BLaER1 treated with 17β-estradiol and CSF1 and Interleukin-3, amounts not matched to agents 10 nM and 100 nM (cell line): ENCODE measurements at regions not wholly inside any gene's neighbourhood (a gene's known extent, or its start where the extent isn't known, plus 50 kb on each side); places are given as distances from the start of the nearest gene placed in this dataset.

Source experiments
- H3K27ac ChIP-seq, 11 experiments: shearing (Covaris generic); formaldehyde crosslinking; 2 replicates each; pipeline ENCODE4 v1.8.1; 2022
- H3K27me3 ChIP-seq, 11 experiments: shearing (Covaris generic); formaldehyde crosslinking; 2 replicates each; pipeline ENCODE4 v1.8.1; 2022
- H3K36me3 ChIP-seq, 11 experiments: shearing (Covaris generic); formaldehyde crosslinking; 2 replicates each; pipeline ENCODE4 v1.8.1; 2022
- H3K4me1 ChIP-seq, 10 experiments: shearing (Covaris generic); formaldehyde crosslinking; 2 replicates each; pipeline ENCODE4 v1.8.1; 2022
- H3K4me2 ChIP-seq, 11 experiments: shearing (Covaris generic); formaldehyde crosslinking; 2 replicates each; pipeline ENCODE4 v1.8.1; 2022
- H3K4me3 ChIP-seq, 10 experiments: shearing (Covaris generic); formaldehyde crosslinking; 2 replicates each; pipeline ENCODE4 v1.8.1; 2022
- H3K9ac ChIP-seq, 11 experiments: shearing (Covaris generic); formaldehyde crosslinking; 2 replicates each; pipeline ENCODE4 v1.8.1; 2022
- H3K9me3 ChIP-seq, 11 experiments: shearing (Covaris generic); formaldehyde crosslinking; replicated peaks in 1 of 11; 2 replicates each; pipeline ENCODE4 v1.8.1; 2022
- H4K20me1 ChIP-seq, 11 experiments: shearing (Covaris generic); formaldehyde crosslinking; 2 replicates each; pipeline ENCODE4 v1.8.1; 2022
- Cebpa-rat ChIP-seq, 11 experiments: shearing (Covaris generic); IDR thresholded peaks; 2 replicates each; pipeline ENCODE4 v1.8.1; 2022

GRCh38 chr4:173857828-173858227 is 327.8 kb upstream of the HAND2 start:
- H3K27me3 ChIP-seq, result no peaks in the 10 kb centered on the region
- H3K4me2 ChIP-seq, result no peak overlapping the region
- H3K36me3 ChIP-seq, result no peaks in the 10 kb centered on the region
- H3K4me3 ChIP-seq, result no peak overlapping the region
- H3K4me1 ChIP-seq, result peaks cover 7 to 16% (median 11%) of the 10 kb centered on the region in 10 experiments; a peak in 19 of 20 replicates
- no peak overlapping the region for H3K9ac ChIP-seq
- H4K20me1 ChIP-seq, result no peaks in the 10 kb centered on the region
- H3K27ac ChIP-seq, result no peak overlapping the region
- TF ChIP-seq Cebpa-rat (IDR thresholded peaks at IDR 0.05), result no peak
- H3K9me3 ChIP-seq, result peaks cover 0 to 5% (median 0%) of the 10 kb centered on the region in 11 experiments; a peak in 5 of 22 replicates

- H3K4me3 ChIP-seq, result no peak overlapping the region
Measured at GRCh38 chr4:173855015-173855414, 325.0 kb upstream of the HAND2 start.

GRCh38 chr4:173852775-173853174 is 322.7 kb upstream of the HAND2 start:
- Histone ChIP-seq H3K4me2 (no peak overlapping the region), H3K9me3 (peaks cover 0 to 2% (median 0%) of the 10 kb centered on the region in 11 experiments; a peak in 5 of 22 replicates), H3K9ac (no peak overlapping the region), H3K27ac (no peak overlapping the region), H4K20me1 (no peaks in the 10 kb centered on the region), H3K36me3 (no peaks in the 10 kb centered on the region), H3K4me1 (no peaks in the 10 kb centered on the region), H3K27me3 (no peaks in the 10 kb centered on the region), H3K4me3 (no peak overlapping the region)
- no peak for TF ChIP-seq Cebpa-rat (IDR thresholded peaks at IDR 0.05)

More at GRCh38 chr4:173855015-173855414, 325.0 kb upstream of the HAND2 start:
- no peak overlapping the region for H3K9ac ChIP-seq
- TF ChIP-seq Cebpa-rat (IDR thresholded peaks at IDR 0.05), result no peak
- no peak overlapping the region for H3K4me2 ChIP-seq
- no peaks in the 10 kb centered on the region for H3K36me3 ChIP-seq
- peaks cover 7 to 16% (median 11%) of the 10 kb centered on the region in 10 experiments; a peak in 19 of 20 replicates for H3K4me1 ChIP-seq
- H3K27me3 ChIP-seq, result no peaks in the 10 kb centered on the region
- H3K9me3 ChIP-seq, result peaks cover 0 to 5% (median 0%) of the 10 kb centered on the region in 11 experiments; a peak in 5 of 22 replicates
- no peaks in the 10 kb centered on the region for H4K20me1 ChIP-seq
- no peak overlapping the region for H3K27ac ChIP-seq

GRCh38 chr4:173845580-173845979 is 315.6 kb upstream of the HAND2 start:
- H3K27me3 ChIP-seq, result no peaks in the 10 kb centered on the region
- no peak for TF ChIP-seq Cebpa-rat (IDR thresholded peaks at IDR 0.05)
- H3K9me3 ChIP-seq, result peaks cover 8 to 23% (median 15%) of the 10 kb centered on the region in 11 experiments; a peak in 19 of 22 replicates
- no peaks in the 10 kb centered on the region for H4K20me1 ChIP-seq
- no peaks in the 10 kb centered on the region for H3K36me3 ChIP-seq
- no peak overlapping the region for H3K27ac ChIP-seq
- H3K4me3 ChIP-seq, result no peak overlapping the region
- no peak overlapping the region for H3K4me2 ChIP-seq
- no peak overlapping the region for H3K9ac ChIP-seq
- no peaks in the 10 kb centered on the region for H3K4me1 ChIP-seq

- no peak overlapping the region for H3K9ac ChIP-seq
- no peak overlapping the region for H3K4me2 ChIP-seq
- no peaks in the 10 kb centered on the region for H3K27me3 ChIP-seq
- no peaks in the 10 kb centered on the region for H3K36me3 ChIP-seq
- H4K20me1 ChIP-seq, result no peaks in the 10 kb centered on the region
- H3K27ac ChIP-seq, result no peak overlapping the region
- TF ChIP-seq Cebpa-rat (IDR thresholded peaks at IDR 0.05), result no peak
- H3K9me3 ChIP-seq, result peaks cover 8 to 23% (median 15%) of the 10 kb centered on the region in 11 experiments; a peak in 19 of 22 replicates
- H3K4me1 ChIP-seq, result no peaks in the 10 kb centered on the region
- H3K4me3 ChIP-seq, result no peak overlapping the region
Measured at GRCh38 chr4:173839865-173840264, 309.8 kb upstream of the HAND2 start.

- no peak for TF ChIP-seq Cebpa-rat (IDR thresholded peaks at IDR 0.05)
- Histone ChIP-seq H3K36me3 (no peaks in the 10 kb centered on the region), H3K4me2 (no peak overlapping the region), H3K4me1 (no peaks in the 10 kb centered on the region), H3K27ac (no peak overlapping the region), H3K9ac (no peak overlapping the region), H3K27me3 (no peaks in the 10 kb centered on the region), H3K4me3 (no peak overlapping the region), H4K20me1 (no peaks in the 10 kb centered on the region), H3K9me3 (peaks cover 1 to 8% (median 5%) of the 10 kb centered on the region in 11 experiments; a peak in 19 of 22 replicates)
Measured at GRCh38 chr4:173837517-173837916, 307.5 kb upstream of the HAND2 start.

GRCh38 chr4:173835903-173836302 is 305.9 kb upstream of the HAND2 start:
- no peak for TF ChIP-seq Cebpa-rat (IDR thresholded peaks at IDR 0.05)
- H4K20me1 ChIP-seq, result no peaks in the 10 kb centered on the region
- H3K4me2 ChIP-seq, result no peak overlapping the region
- no peak overlapping the region for H3K27ac ChIP-seq
- no peak overlapping the region for H3K9ac ChIP-seq
- H3K4me3 ChIP-seq, result no peak overlapping the region
- no peaks in the 10 kb centered on the region for H3K9me3 ChIP-seq
- H3K36me3 ChIP-seq, result no peaks in the 10 kb centered on the region
- H3K4me1 ChIP-seq, result no peaks in the 10 kb centered on the region
- no peaks in the 10 kb centered on the region for H3K27me3 ChIP-seq

- Histone ChIP-seq H3K4me1 (no peaks in the 10 kb centered on the region), H3K4me2 (no peak overlapping the region), H3K4me3 (no peak overlapping the region), H3K9ac (no peak overlapping the region), H4K20me1 (no peaks in the 10 kb centered on the region), H3K36me3 (no peaks in the 10 kb centered on the region), H3K27me3 (no peaks in the 10 kb centered on the region), H3K9me3 (peaks cover 0 to 9% (median 0%) of the 10 kb centered on the region in 11 experiments; a peak in 1 of 22 replicates), H3K27ac (no peak overlapping the region)
- TF ChIP-seq Cebpa-rat (IDR thresholded peaks at IDR 0.05), result no peak
Measured at GRCh38 chr4:173834151-173834550, 304.1 kb upstream of the HAND2 start.

GRCh38 chr4:173829565-173829964 is 299.5 kb upstream of the HAND2 start:
- Histone ChIP-seq H3K27me3 (no peaks in the 10 kb centered on the region), H3K9me3 (peaks cover 0 to 11% (median 0%) of the 10 kb centered on the region in 11 experiments; a peak in 1 of 22 replicates), H3K4me1 (no peaks in the 10 kb centered on the region), H3K4me2 (no peak overlapping the region), H3K27ac (no peak overlapping the region), H3K4me3 (no peak overlapping the region), H4K20me1 (no peaks in the 10 kb centered on the region), H3K9ac (no peak overlapping the region), H3K36me3 (no peaks in the 10 kb centered on the region)
- TF ChIP-seq Cebpa-rat (IDR thresholded peaks at IDR 0.05), result no peak

- H3K36me3 ChIP-seq, result no peaks in the 10 kb centered on the region
- H3K4me2 ChIP-seq, result no peak overlapping the region
- no peak for TF ChIP-seq Cebpa-rat (IDR thresholded peaks at IDR 0.05)
- no peaks in the 10 kb centered on the region for H3K4me1 ChIP-seq
- no peak overlapping the region for H3K4me3 ChIP-seq
- H3K9me3 ChIP-seq, result peaks cover 0 to 11% (median 0%) of the 10 kb centered on the region in 11 experiments; a peak in 1 of 22 replicates
- H4K20me1 ChIP-seq, result no peaks in the 10 kb centered on the region
- H3K27me3 ChIP-seq, result no peaks in the 10 kb centered on the region
- H3K9ac ChIP-seq, result no peak overlapping the region
- H3K27ac ChIP-seq, result no peak overlapping the region
Measured at GRCh38 chr4:173827707-173828106, 297.7 kb upstream of the HAND2 start.
